ENCODE measurements at regions not wholly inside any gene's neighbourhood (a gene's known extent, or its start where the extent isn't known, plus 50 kb on each side); places are given as distances from the start of the nearest gene placed in this dataset.

- Histone ChIP-seq H3K27me3 (ENCODE audit: control insufficient read depth, insufficient read depth, low read length) (no peaks in the 10 kb centered on the region), H3K9ac (ENCODE audit: low read length in 3 of 3) (no peak overlapping the region), H3K9me3 (ENCODE audit: control insufficient read depth in 2 of 3, insufficient read depth in 1 of 3, low read length in 3 of 3) (no peaks in the 10 kb centered on the region), H3K36me3 (ENCODE audit: control insufficient read depth in 2 of 3, insufficient read depth in 3 of 3, low read length in 3 of 3) (no peaks in the 10 kb centered on the region), H3K4me1 (ENCODE audit: control insufficient read depth in 2 of 3, insufficient read depth in 2 of 3, low read depth in 1 of 3, low read length in 3 of 3) (no peaks in the 10 kb centered on the region), H3K4me3 (ENCODE audit: low read length in 3 of 3) (no peak overlapping the region), H3K27ac (ENCODE audit: low read depth in 2 of 2, low read length in 2 of 2) (no peak overlapping the region)
- FAIRE-seq (no peak), DNase-seq (no peak)
- intact Hi-C loops (cut with DNase I) = no loop called here
- TF ChIP-seq CTCF (IDR thresholded peaks at IDR 0.05; ENCODE audit: borderline replicate concordance, extremely low read depth, insufficient read depth) = no peak
Measured at GRCh38 chr2:225310745-225311144, 88.8 kb upstream of the NYAP2 start.

- Histone ChIP-seq H3K9ac (ENCODE audit: low read length in 3 of 3) (no peak overlapping the region), H3K4me3 (ENCODE audit: low read length in 3 of 3) (no peak overlapping the region), H3K27me3 (ENCODE audit: control insufficient read depth, insufficient read depth, low read length) (no peaks in the 10 kb centered on the region), H3K27ac (ENCODE audit: low read depth in 2 of 2, low read length in 2 of 2) (no peak overlapping the region), H3K9me3 (ENCODE audit: control insufficient read depth in 2 of 3, insufficient read depth in 1 of 3, low read length in 3 of 3) (no peaks in the 10 kb centered on the region), H3K36me3 (ENCODE audit: control insufficient read depth in 2 of 3, insufficient read depth in 3 of 3, low read length in 3 of 3) (no peaks in the 10 kb centered on the region), H3K4me1 (ENCODE audit: control insufficient read depth in 2 of 3, insufficient read depth in 2 of 3, low read depth in 1 of 3, low read length in 3 of 3) (no peaks in the 10 kb centered on the region)
- FAIRE-seq (no peak), DNase-seq (no peak)
- intact Hi-C loops (cut with DNase I) = no loop called here
- no peak for TF ChIP-seq CTCF (IDR thresholded peaks at IDR 0.05; ENCODE audit: borderline replicate concordance, extremely low read depth, insufficient read depth)
Measured at GRCh38 chr2:225309516-225309915, 90.0 kb upstream of the NYAP2 start.

- Histone ChIP-seq H3K27ac (ENCODE audit: low read depth in 2 of 2, low read length in 2 of 2) (no peak overlapping the region), H3K36me3 (ENCODE audit: control insufficient read depth in 2 of 3, insufficient read depth in 3 of 3, low read length in 3 of 3) (no peaks in the 10 kb centered on the region), H3K9me3 (ENCODE audit: control insufficient read depth in 2 of 3, insufficient read depth in 1 of 3, low read length in 3 of 3) (peaks cover 0 to 3% (median 0%) of the 10 kb centered on the region in 3 donors), H3K9ac (ENCODE audit: low read length in 3 of 3) (no peak overlapping the region), H3K4me3 (ENCODE audit: low read length in 3 of 3) (no peak overlapping the region), H3K27me3 (ENCODE audit: control insufficient read depth, insufficient read depth, low read length) (no peaks in the 10 kb centered on the region), H3K4me1 (ENCODE audit: control insufficient read depth in 2 of 3, insufficient read depth in 2 of 3, low read depth in 1 of 3, low read length in 3 of 3) (no peaks in the 10 kb centered on the region)
- no peak for DNase-seq
- TF ChIP-seq CTCF (IDR thresholded peaks at IDR 0.05; ENCODE audit: borderline replicate concordance, extremely low read depth, insufficient read depth) = no peak
- no peak for FAIRE-seq
- intact Hi-C loops (cut with DNase I) = no loop called here
Measured at GRCh38 chr2:225296951-225297350, 102.6 kb upstream of the NYAP2 start.

- Histone ChIP-seq H3K9me3 (ENCODE audit: control insufficient read depth in 2 of 3, insufficient read depth in 1 of 3, low read length in 3 of 3) (no peaks in the 10 kb centered on the region), H3K4me1 (ENCODE audit: control insufficient read depth in 2 of 3, insufficient read depth in 2 of 3, low read depth in 1 of 3, low read length in 3 of 3) (no peaks in the 10 kb centered on the region), H3K9ac (ENCODE audit: low read length in 3 of 3) (no peak overlapping the region), H3K4me3 (ENCODE audit: low read length in 3 of 3) (no peak overlapping the region), H3K27me3 (ENCODE audit: control insufficient read depth, insufficient read depth, low read length) (no peaks in the 10 kb centered on the region), H3K36me3 (ENCODE audit: control insufficient read depth in 2 of 3, insufficient read depth in 3 of 3, low read length in 3 of 3) (no peaks in the 10 kb centered on the region), H3K27ac (ENCODE audit: low read depth in 2 of 2, low read length in 2 of 2) (no peak overlapping the region)
- no peak for TF ChIP-seq CTCF (IDR thresholded peaks at IDR 0.05; ENCODE audit: borderline replicate concordance, extremely low read depth, insufficient read depth)
- FAIRE-seq (no peak), DNase-seq (no peak)
- intact Hi-C loops (cut with DNase I) = no loop called here
Measured at GRCh38 chr2:225295102-225295501, 104.4 kb upstream of the NYAP2 start.

Data from kidney (tissue), 13 donors.